GM19035 (cell line): ENCODE measurements at regions not wholly inside any gene's neighbourhood (a gene's known extent, or its start where the extent isn't known, plus 50 kb on each side); places are given as distances from the start of the nearest gene placed in this dataset.
"Not testable (repeated sequence)": the region's sequence is repeated elsewhere in the genome, so short reads cannot be mapped to it uniquely, and the experiment has no call there.

Experiments used
- ATAC-seq: cut with Tn5 transposase; IDR thresholded peaks from one replicate; pipeline ENCODE4 v1.9.1; 2021; ENCODE audit not compliant: unreplicated experiment

DNA sequence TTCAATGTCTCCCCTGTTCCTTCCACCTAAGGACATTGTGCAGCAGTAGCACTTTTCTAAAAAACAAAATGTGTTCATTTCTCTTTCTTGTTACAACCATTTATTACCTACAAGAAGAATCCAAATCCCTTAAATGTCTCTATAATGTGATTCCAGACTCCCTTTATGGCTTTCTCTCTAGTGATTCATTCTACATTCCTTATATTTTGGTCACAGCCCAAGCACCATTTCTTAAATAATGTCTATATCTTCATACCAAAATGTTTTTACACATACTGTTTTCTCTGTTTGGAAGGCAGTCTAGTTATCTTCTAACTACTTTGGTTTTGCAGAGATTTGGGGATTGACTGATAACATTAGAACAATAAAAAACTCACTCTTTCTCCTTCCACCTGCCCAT is 1037.3 kb upstream of the FLRT2 start:
- no peak for ATAC-seq

DNA sequence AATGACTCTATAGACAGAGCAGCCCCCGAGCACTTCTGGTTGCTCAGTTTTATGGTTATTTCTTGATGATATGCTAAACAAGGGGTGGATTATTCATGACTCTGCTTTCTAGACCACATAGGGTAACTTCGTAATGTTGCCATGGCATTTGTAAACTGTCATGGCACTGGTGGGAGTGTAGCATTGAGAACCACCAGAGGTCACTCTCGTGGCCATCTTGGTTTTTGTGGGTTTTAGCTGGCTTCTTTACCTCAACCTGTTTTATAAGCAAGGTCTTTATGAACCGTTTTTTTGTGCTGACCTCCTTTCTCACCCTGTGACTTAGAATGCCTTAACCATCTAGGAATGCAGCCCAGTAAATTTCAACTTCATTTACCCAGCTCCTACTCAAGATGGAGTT is 1036.2 kb upstream of the FLRT2 start:
- no peak for ATAC-seq

DNA sequence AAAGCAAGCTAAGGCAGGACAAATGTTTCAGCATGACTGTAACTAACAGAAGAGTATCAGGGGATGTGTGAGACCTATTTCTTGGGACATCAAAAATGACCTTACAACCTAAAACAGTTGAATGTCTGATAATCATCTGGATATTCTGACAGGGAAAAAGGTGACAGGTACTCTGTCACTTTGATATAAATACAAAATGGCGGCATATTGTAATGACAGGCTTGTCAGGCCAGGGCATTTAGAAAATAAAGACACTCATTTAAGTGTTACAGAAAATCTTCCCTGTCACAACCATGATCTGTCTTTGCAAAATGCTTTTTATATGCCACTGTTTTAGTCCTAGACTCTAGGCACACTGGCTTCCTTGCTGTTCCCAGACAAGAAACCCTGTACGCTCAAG is 1033.3 kb upstream of the FLRT2 start:
- ATAC-seq, result no peak

DNA sequence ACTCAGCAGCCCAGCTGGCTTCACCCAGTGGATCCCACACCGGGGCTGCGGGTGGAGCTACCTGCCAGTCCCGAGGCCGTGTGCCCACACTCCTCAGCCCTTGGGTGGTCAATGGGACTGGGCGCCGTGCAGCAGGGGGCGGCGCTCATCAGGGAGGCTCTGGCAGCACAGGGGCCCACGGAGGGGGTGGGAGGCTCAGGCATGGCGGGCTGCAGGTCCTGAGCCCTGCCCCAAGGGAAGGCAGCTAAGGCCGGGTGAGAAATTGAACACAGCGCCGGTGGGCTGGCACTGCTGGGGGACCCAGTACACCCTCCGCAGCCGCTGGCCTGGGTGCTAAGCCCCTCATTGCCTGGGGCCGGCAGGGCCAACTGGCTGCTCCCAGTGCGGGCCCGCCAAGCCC is 1017.1 kb upstream of the FLRT2 start:
- ATAC-seq, result not testable (repeated sequence)

DNA sequence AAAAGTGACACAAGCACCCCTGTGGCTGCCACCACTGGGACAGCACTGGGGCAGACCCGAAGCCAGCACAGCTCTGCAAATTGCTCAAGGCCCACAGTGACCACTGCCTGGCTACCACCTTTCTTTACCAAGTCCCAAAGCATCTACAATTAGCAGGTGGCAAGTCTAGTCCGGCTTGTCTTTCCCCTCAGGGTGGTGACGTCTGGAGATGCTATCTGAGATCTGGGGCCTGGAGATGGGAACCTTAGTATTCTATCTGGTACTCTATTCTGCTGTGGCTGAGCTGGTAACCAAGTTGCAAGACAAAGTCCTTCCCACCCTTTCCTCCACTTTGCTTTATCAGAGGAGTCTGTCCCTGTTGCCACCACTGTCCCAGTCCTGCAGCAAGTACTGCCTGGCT is 1010.1 kb upstream of the FLRT2 start:
- no peak for ATAC-seq

DNA sequence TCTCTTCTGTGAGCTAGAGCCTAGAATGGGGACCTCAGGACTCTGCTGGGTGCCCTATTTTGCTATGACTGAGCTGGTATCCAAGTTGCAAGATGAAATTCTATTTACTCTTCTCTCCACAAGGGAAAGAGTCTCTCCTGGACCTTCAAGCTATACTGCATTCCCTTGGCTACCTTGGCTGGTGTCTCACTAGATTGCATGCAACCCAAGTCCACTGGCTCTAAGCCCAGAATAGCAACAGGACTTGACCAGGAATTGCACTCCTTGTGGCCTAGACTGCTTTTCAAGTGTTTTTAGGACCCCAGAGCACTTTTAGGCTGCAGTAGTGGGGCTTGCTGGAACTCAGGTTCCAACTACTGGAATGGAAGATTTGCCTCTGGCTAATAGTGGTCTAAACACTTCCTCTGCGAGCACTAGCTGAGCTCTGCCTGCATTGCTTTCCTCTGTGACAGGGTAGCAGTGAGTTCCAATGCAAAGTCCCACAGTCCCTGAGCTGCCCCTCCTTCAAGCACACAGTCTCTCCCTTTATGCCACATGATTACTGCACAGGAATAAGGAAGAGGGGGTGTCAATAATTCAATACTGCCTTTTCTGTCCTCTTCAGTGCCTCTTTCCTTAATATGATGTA is 1009.1 kb upstream of the FLRT2 start:
- ATAC-seq, result no peak

DNA sequence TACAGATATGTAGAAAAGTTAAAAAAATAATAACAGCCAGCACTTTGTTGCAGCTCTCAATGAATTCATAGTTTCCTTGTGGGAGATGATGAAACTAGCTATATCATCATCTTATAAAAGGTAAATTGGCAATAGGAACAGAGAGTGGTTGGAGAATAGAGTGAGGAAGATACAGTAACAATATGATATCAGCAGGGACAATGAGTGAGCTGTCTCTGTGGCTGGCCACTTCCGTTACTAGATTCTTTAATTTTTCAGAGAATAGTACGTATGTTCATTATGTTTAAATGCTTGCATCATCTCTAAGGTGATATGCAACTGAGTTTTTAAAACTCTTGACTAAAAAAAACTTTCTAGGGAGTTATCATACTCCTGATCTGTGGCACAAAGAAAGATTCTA is 1006.2 kb upstream of the FLRT2 start:
- ATAC-seq, result no peak

DNA sequence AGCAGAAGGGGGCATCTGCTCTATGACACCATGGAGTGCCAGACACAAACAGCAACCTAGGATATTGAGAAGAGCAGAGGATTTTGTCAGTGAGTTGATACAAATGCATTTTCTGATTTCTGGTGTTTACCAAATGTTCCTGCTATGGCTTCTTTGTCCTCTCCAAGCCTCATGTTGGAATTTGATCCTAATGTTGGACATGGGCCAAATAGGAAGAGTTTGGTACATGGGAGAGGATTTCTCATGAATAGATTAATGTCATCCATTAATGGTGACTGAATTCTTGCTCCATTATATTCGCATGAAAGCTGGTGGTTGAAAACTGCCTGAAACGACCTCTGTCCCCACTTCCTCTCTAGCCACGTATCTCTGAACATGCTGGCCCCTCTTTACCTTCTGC is 1002.2 kb upstream of the FLRT2 start:
- ATAC-seq, result no peak

DNA sequence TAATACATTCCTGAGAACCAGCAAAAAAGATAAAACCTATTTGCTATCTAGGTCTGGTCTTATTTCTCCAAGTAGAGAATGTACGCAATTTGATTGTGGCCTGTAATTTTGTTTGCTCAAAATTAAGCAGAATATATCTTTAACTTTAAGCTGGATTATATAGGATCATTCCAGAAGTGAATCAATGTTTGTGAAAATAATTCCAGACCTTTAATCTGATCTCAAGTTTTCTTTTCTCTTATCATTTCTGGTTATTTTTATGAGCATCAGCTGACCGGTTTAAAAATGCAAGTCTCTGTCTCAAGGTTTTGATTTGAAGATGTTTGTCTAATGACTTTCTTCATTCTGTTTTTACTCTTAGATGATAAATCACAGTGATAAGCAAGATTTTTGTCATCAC is 997.9 kb upstream of the FLRT2 start:
- ATAC-seq, result no peak

DNA sequence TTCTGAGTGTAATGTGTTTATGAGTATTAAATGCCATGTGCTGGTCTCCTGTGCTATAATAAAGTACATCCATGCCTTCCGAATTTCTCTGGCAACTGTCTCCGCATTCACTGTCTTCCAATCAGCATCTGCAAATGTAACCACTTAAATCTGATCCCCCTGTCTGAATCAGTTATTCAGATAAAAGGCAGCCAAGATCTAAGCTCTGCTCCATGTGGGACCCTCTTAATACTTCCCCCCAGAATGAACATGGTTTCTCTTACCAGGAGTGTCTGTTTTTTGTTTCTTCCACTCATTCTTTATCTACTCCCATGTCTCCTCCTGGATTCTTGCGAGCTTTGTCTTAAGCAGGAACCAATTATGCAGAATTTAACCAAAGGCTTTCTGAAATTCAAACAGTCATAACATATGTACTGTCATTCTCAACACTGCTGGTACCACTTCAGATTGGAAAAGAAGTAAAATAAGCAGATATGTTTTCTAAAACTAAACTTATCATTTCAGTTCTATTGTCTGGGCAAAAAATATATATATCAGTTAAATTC is 996.7 kb upstream of the FLRT2 start:
- ATAC-seq, result no peak

DNA sequence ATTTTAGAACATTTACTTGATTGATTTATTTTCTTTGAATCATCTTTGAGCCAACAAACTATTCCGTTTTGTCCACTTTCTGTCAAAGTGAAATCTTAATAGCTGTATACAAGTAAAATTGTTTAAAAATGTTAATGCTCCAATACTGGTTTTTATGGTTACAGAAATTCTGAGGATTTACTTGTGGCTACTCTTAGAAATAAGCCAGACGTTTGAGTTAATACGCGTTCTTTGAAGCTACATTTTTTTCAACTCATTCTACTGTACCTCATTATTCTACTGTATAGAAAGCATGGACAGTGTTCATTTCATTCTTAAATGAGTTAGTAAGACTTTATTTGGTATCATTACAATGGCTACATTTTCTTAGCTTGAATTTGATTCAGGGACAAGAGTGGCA is 996.2 kb upstream of the FLRT2 start:
- ATAC-seq, result no peak

DNA sequence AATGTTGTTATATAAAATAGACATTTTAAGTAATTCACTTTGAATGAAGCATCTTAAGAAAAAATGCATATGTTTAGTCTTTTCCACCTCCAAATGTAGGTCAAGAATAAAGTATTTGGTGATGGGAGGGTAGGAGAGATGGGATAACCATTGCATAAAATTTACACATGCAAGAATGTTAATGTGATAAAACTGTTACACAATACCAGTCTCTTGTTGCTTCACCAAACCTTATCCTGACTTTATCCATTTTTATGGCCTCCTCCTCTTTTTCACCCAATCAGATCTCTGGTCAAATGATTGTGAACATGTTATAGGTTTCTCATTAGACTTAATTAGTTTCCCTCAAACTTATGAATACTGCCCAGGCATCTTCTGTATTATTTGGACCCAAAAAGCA is 994.5 kb upstream of the FLRT2 start:
- ATAC-seq, result no peak

DNA sequence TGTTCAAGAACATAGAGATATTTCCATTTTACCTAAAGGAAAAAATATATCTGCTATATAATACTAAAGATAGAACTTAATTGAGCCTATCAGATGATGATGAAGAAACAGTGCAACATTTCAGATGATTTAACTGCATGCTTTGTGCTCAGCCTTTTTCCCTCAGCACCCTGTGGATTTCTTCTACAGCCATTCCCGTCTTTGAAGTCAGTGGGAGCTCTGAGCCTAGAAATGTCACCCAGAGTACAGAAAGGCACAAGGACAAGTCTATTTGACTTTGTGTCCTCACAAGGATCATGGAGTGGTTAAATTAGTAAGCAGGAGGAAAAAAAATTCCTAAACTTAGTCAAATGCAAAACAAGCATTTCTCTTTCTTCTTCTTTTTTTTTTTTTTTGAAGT is 994.0 kb upstream of the FLRT2 start:
- ATAC-seq, result no peak

DNA sequence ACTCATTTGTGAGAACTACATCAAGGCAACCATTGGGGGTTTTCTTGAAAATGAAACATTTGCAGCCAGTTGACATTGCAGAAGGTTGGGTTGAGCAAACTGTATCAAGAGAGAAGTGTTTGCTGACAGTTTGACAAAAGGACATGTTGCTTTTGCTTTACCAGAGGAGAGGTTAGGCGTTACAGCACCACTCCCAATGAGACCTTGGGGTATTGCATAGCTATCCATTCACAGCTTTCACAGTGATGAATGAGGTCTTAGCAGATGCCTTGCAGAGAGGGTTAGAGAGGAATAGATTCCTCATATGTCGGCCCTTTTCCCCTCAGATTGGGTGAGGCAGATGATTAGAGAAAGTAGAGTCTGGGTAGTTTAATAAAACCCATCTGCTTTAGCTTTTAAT is 988.9 kb upstream of the FLRT2 start:
- no peak for ATAC-seq

DNA sequence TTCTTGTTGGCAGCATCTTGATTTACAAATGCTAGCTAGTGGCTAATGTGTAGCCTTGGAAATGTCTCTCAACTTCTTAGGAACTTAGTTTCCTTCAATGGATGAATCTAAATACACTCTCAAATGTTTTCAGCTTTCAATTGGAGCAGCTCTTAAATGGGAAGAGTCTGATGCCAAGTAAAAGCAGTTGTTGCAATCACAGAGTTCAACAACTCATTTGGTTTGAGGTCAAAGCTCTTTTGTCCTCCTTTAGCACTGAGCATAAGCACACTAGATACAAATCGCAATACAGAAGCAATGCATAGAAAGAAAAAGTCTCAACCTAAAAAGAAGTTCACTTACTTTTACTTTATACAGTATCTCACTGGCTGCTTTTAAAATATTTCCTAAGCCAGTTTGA is 986.1 kb upstream of the FLRT2 start:
- no peak for ATAC-seq

DNA sequence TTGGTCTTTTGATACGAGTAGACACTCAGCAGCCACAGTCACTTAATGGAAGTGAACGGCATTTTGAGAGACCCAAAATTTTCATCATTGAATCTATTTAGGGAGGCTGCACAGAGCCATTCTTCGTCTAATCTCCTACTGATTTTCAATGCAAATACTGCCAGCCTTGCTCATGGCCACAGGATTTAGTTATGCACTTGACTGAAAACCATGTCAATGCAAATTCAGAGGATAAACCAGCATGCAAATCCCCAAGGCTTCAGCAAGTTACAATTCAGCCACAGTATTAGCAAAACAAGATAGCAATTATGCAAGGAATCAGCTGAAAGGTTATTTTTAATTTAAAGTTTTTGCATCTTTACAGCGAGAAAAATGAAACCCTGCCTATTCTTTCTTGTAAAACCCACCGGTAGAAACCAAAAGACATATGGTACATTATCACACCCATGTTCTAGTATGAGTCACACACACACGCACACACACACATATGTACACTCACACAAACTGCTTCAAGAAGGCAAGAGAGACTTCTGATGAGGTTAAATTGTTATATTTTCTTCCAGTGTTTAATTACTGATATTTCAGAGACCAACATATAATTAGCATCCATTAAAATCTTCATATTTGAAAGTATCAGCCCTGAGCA is 985.3 kb upstream of the FLRT2 start:
- ATAC-seq, result no peak

DNA sequence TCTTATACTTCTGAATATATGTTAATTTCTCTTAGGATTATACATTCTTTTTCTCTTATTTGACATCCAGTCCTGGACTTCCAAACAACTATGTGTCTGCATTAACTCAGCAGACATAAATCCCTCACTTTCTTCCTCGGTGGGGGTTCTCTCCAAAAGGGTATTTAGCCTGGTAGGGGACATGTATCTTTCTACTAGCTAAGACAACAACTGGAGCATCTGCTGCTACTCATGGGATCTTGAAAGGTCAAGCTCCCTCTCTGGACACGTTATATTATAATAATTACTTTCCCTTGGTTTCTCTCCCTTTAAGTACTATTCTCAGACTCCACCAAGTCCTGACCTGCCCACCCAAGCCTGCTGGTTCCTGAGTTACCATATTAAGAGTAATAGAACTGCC is 983.7 kb upstream of the FLRT2 start:
- no peak for ATAC-seq

DNA sequence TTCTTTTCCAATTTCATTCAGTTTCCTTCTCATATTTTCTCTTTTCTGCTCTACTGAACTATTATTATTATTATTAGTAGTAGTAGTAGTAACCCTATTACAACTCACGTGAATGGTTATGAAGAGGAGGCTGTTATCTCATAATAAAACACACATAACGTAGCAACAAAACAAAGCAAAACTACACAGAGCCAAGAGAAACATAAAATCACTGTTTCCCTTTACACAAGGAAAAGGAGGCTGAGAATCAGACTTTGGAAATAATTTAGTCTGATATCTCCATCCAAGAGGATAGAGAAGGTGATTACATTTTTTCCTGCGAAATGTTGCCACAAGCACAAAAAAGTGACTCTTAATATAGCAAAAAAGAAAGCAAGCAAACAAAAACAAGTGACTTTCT is 975.8 kb upstream of the FLRT2 start:
- ATAC-seq, result no peak

DNA sequence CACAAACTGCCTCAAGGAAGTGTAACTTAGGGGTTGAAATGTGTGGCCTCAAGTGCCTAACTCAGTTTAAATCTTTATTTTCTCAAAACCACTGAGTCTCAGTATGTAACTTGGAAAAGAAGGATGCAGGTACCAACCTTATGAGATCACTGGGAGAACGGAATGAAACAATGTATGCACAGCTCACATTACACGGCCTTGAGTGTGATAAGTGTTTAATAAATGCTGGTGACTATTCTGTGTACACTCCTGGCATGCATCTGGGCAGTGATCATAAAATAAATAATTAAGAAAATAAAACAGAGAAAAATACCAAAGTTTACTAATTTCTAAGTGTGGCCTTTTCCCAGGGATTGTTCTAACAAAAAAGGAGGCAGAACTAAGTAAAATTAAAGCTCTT is 974.5 kb upstream of the FLRT2 start:
- ATAC-seq, result no peak

DNA sequence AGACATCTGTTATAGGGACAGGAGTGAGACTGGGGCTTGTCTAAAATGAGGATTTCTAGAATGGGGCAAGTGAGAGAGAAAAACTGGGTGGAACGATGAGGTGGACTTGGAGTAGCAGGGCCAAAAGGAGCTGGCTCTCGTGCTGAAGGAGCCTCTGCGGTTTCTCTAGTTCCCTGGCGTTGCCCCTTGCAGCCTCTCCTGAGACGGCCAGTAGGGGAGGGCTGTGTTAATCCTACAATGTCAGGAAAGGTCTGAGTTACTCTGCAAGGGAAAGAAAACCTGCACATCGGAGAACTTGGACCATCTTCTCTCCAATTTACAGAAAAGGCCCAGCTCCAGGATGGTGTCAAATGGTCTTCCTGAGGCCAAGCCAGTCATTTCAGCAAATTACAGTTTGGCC is 963.8 kb upstream of the FLRT2 start:
- no peak for ATAC-seq

DNA sequence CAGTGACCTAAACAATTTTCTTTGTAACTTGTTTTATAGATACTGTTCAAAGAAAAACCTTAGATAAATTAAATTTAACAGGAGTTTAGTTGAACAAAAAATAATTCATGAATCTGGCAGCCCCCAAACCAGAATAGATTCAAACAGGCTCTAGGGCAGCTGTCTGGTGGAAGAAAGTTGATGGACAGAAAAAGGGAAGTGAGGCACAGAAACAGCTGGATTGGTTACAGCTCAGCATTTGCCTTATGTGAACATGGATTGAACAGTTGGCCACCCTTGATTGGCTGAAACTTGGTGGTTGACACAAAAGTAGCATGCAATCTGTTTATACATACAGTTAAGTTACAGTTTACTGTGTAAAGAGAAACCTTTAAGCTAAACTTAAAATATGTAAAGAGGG is 954.3 kb upstream of the FLRT2 start:
- no peak for ATAC-seq

DNA sequence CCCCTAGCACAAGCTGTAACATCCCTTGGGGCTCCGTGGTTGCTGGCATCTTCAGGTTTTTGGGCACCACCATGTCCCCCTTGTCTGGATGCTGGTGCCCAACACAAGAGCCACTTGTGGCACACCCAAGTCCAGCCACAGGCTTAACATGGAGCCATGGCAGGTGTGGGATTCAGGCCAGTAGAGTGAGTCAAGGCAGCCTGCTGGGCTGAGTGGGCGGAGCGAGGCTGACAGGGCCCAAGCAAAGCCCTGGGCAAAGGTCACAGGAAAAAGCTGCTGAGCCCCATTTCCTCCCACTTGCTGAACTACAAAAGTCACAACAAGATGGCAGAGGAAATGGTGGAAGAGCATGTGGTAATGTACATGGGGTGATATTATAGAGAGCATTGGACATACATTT is 950.7 kb upstream of the FLRT2 start:
- no peak for ATAC-seq

DNA sequence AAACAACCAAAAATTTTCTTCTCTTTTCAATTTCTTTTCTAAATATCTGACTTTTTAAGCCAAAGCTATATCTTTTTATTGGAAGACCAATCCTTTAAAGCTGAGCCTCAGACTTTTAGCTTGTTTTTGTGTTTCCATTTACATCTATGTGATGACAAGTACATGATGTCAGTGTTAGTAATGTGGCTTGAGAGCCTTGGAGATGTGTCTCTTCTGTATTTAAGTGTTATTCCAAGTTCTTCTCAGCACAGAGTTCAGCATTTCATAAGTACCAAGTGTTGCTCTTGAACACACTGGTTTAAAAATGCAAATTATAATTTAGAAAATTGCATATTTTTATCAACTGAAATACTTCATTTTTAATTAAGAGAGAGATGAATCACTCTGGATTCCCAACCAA is 948.9 kb upstream of the FLRT2 start:
- no peak for ATAC-seq
